ENCODE measurements at regions not wholly inside any gene's neighbourhood (a gene's known extent, or its start where the extent isn't known, plus 50 kb on each side); places are given as distances from the start of the nearest gene placed in this dataset.
A peak's percentile ranks its signal among the peaks of the same experiment; 100 is the strongest.

- Mint-ChIP-seq H3K4me1 (ENCODE audit: low read depth) (peaks cover 70% of the 10 kb centered on the region), H3K36me3 (ENCODE audit: low read depth) (no peaks in the 10 kb centered on the region), H3K9me3 (no peaks in the 10 kb centered on the region), H3K27ac (no peak overlapping the region), H3K27me3 (no peaks in the 10 kb centered on the region), H3K4me3 (peak overlapping the region; percentile 28)
These were observed 134.1 kb upstream of the SSTR1 start for GRCh38 chr14:38073641-38074040.

GRCh38 chr14:38074081-38074480, 133.6 kb upstream of the SSTR1 start:
- H3K36me3 Mint-ChIP-seq (ENCODE audit: low read depth) = no peaks in the 10 kb centered on the region
- H3K4me1 Mint-ChIP-seq (ENCODE audit: low read depth) = peaks cover 72% of the 10 kb centered on the region
- H3K27ac Mint-ChIP-seq = no peak overlapping the region
- H3K4me3 Mint-ChIP-seq = peak overlapping the region; percentile 28
- no peaks in the 10 kb centered on the region for H3K27me3 Mint-ChIP-seq
- H3K9me3 Mint-ChIP-seq = no peaks in the 10 kb centered on the region

GRCh38 chr14:38074754-38075153, 132.9 kb upstream of the SSTR1 start:
- Mint-ChIP-seq H3K4me3 (no peak overlapping the region), H3K27me3 (no peaks in the 10 kb centered on the region), H3K9me3 (peaks cover under 1% of the 10 kb centered on the region), H3K4me1 (ENCODE audit: low read depth) (peaks cover 72% of the 10 kb centered on the region), H3K27ac (peak overlapping the region; percentile 6), H3K36me3 (ENCODE audit: low read depth) (no peaks in the 10 kb centered on the region)

GRCh38 chr14:38078393-38078792, 129.3 kb upstream of the SSTR1 start:
- H3K27me3 Mint-ChIP-seq = no peaks in the 10 kb centered on the region
- peaks cover 60% of the 10 kb centered on the region for H3K4me1 Mint-ChIP-seq (ENCODE audit: low read depth)
- peaks cover 6% of the 10 kb centered on the region for H3K9me3 Mint-ChIP-seq
- no peaks in the 10 kb centered on the region for H3K36me3 Mint-ChIP-seq (ENCODE audit: low read depth)
- H3K4me3 Mint-ChIP-seq = no peak overlapping the region
- H3K27ac Mint-ChIP-seq = peak overlapping the region; percentile 39

GRCh38 chr14:38079268-38079667, 128.4 kb upstream of the SSTR1 start:
- H3K4me1 Mint-ChIP-seq (ENCODE audit: low read depth) = peaks cover 52% of the 10 kb centered on the region
- peak overlapping the region; percentile 10 for H3K4me3 Mint-ChIP-seq
- peaks cover 6% of the 10 kb centered on the region for H3K9me3 Mint-ChIP-seq
- no peaks in the 10 kb centered on the region for H3K27me3 Mint-ChIP-seq
- H3K36me3 Mint-ChIP-seq (ENCODE audit: low read depth) = no peaks in the 10 kb centered on the region
- H3K27ac Mint-ChIP-seq = peak overlapping the region; percentile 17

- H3K9me3 Mint-ChIP-seq = peaks cover 6% of the 10 kb centered on the region
- H3K4me1 Mint-ChIP-seq (ENCODE audit: low read depth) = peaks cover 46% of the 10 kb centered on the region
- peak overlapping the region; percentile 49 for H3K27ac Mint-ChIP-seq
- H3K36me3 Mint-ChIP-seq (ENCODE audit: low read depth) = no peaks in the 10 kb centered on the region
- no peak overlapping the region for H3K4me3 Mint-ChIP-seq
- H3K27me3 Mint-ChIP-seq = no peaks in the 10 kb centered on the region
These were observed 127.8 kb upstream of the SSTR1 start for GRCh38 chr14:38079886-38080285.

GRCh38 chr14:38080696-38081095, 127.0 kb upstream of the SSTR1 start:
- Mint-ChIP-seq H3K27me3 (no peaks in the 10 kb centered on the region), H3K4me1 (ENCODE audit: low read depth) (peaks cover 43% of the 10 kb centered on the region), H3K36me3 (ENCODE audit: low read depth) (no peaks in the 10 kb centered on the region), H3K9me3 (peaks cover 6% of the 10 kb centered on the region), H3K4me3 (no peak overlapping the region), H3K27ac (no peak overlapping the region)

- Mint-ChIP-seq H3K36me3 (ENCODE audit: low read depth) (no peaks in the 10 kb centered on the region), H3K27ac (no peak overlapping the region)
These were observed 124.7 kb upstream of the SSTR1 start for GRCh38 chr14:38083039-38083438.

GRCh38 chr14:38089123-38089522, 118.6 kb upstream of the SSTR1 start:
- peak overlapping the region; percentile 66 for H3K4me3 Mint-ChIP-seq
- no peaks in the 10 kb centered on the region for H3K27me3 Mint-ChIP-seq
- no peak overlapping the region for H3K27ac Mint-ChIP-seq
- H3K36me3 Mint-ChIP-seq (ENCODE audit: low read depth) = peaks cover 9% of the 10 kb centered on the region
- peaks cover 17% of the 10 kb centered on the region for H3K4me1 Mint-ChIP-seq (ENCODE audit: low read depth)
- peaks cover 19% of the 10 kb centered on the region for H3K9me3 Mint-ChIP-seq

More at GRCh38 chr14:38083039-38083438, 124.7 kb upstream of the SSTR1 start:
- peaks cover 34% of the 10 kb centered on the region for H3K4me1 Mint-ChIP-seq (ENCODE audit: low read depth)
- peaks cover 6% of the 10 kb centered on the region for H3K9me3 Mint-ChIP-seq
- no peaks in the 10 kb centered on the region for H3K27me3 Mint-ChIP-seq
- H3K4me3 Mint-ChIP-seq = no peak overlapping the region

- H3K4me3 Mint-ChIP-seq = no peak overlapping the region
These were observed 117.2 kb upstream of the SSTR1 start for GRCh38 chr14:38090506-38090905.

GRCh38 chr14:38098074-38098836, 109.4 kb upstream of the SSTR1 start:
- Mint-ChIP-seq H3K27ac (no peak overlapping the region), H3K4me3 (no peak overlapping the region), H3K4me1 (ENCODE audit: low read depth) (no peaks in the 10 kb centered on the region), H3K27me3 (no peaks in the 10 kb centered on the region), H3K36me3 (ENCODE audit: low read depth) (peaks cover 7% of the 10 kb centered on the region), H3K9me3 (peaks cover 20% of the 10 kb centered on the region)

More at GRCh38 chr14:38090506-38090905, 117.2 kb upstream of the SSTR1 start:
- Mint-ChIP-seq H3K4me1 (ENCODE audit: low read depth) (peaks cover 17% of the 10 kb centered on the region), H3K36me3 (ENCODE audit: low read depth) (peaks cover 9% of the 10 kb centered on the region), H3K27ac (no peak overlapping the region), H3K9me3 (peaks cover 23% of the 10 kb centered on the region), H3K27me3 (no peaks in the 10 kb centered on the region)

- no peaks in the 10 kb centered on the region for H3K27me3 Mint-ChIP-seq
- H3K4me1 Mint-ChIP-seq (ENCODE audit: low read depth) = no peaks in the 10 kb centered on the region
- no peak overlapping the region for H3K27ac Mint-ChIP-seq
- H3K9me3 Mint-ChIP-seq = peaks cover 14% of the 10 kb centered on the region
- no peaks in the 10 kb centered on the region for H3K36me3 Mint-ChIP-seq (ENCODE audit: low read depth)
- no peak overlapping the region for H3K4me3 Mint-ChIP-seq
These were observed 106.0 kb upstream of the SSTR1 start for GRCh38 chr14:38101679-38102078.

- peaks cover 10% of the 10 kb centered on the region for H3K4me1 Mint-ChIP-seq (ENCODE audit: low read depth)
- peaks cover 21% of the 10 kb centered on the region for H3K9me3 Mint-ChIP-seq
- H3K27me3 Mint-ChIP-seq = no peaks in the 10 kb centered on the region
- H3K36me3 Mint-ChIP-seq (ENCODE audit: low read depth) = peaks cover 4% of the 10 kb centered on the region
- no peak overlapping the region for H3K4me3 Mint-ChIP-seq
- H3K27ac Mint-ChIP-seq = no peak overlapping the region
These were observed 104.0 kb upstream of the SSTR1 start for GRCh38 chr14:38103542-38104225.

GRCh38 chr14:38105106-38105702, 102.5 kb upstream of the SSTR1 start:
- Mint-ChIP-seq H3K27ac (no peak overlapping the region), H3K27me3 (no peaks in the 10 kb centered on the region), H3K36me3 (ENCODE audit: low read depth) (peaks cover 4% of the 10 kb centered on the region), H3K9me3 (peaks cover 21% of the 10 kb centered on the region), H3K4me3 (no peak overlapping the region), H3K4me1 (ENCODE audit: low read depth) (peaks cover 10% of the 10 kb centered on the region)

- peaks cover 10% of the 10 kb centered on the region for H3K4me1 Mint-ChIP-seq (ENCODE audit: low read depth)
- peaks cover 22% of the 10 kb centered on the region for H3K9me3 Mint-ChIP-seq
- H3K27ac Mint-ChIP-seq = no peak overlapping the region
- peaks cover 4% of the 10 kb centered on the region for H3K36me3 Mint-ChIP-seq (ENCODE audit: low read depth)
- no peaks in the 10 kb centered on the region for H3K27me3 Mint-ChIP-seq
- H3K4me3 Mint-ChIP-seq = no peak overlapping the region
These were observed 100.5 kb upstream of the SSTR1 start for GRCh38 chr14:38107216-38107631.
